GM18951 (cell line): ENCODE measurements at regions not wholly inside any gene's neighbourhood (a gene's known extent, or its start where the extent isn't known, plus 50 kb on each side); places are given as distances from the start of the nearest gene placed in this dataset.

ENCODE experiments used
- POLR2A ChIP-seq: IDR thresholded peaks from 4 replicates; pipeline ENCODE4 v1.6.1; 2011; ENCODE audit warnings: mild to moderate bottlenecking; ENCODE audit not compliant: insufficient read length, insufficient read depth; ENCODE audit errors: extremely low read depth
- in situ Hi-C: fragments of 300-500 bp; cut with MboI; formaldehyde crosslinking; loops from one replicate; pipeline ENCODE4 v1.12.0; 2022; ENCODE audit warnings: low sequenced_read_pairs, mixed read lengths, inconsistent platforms; ENCODE audit not compliant: unreplicated experiment

GRCh38 chr4:123916821-123917220 lies 520.2 kb downstream of the SPRY1 start:
- in situ Hi-C loops, result no loop called here
- no peak for TF ChIP-seq POLR2A

- in situ Hi-C loops, result no loop called here
These were observed 523.0 kb downstream of the SPRY1 start for GRCh38 chr4:123919576-123920098.

GRCh38 chr4:123921339-123921738 lies 524.7 kb downstream of the SPRY1 start:
- in situ Hi-C loops, result no loop called here
- TF ChIP-seq POLR2A, result no peak

More at GRCh38 chr4:123919576-123920098, 523.0 kb downstream of the SPRY1 start:
- TF ChIP-seq POLR2A, result no peak

- no peak for TF ChIP-seq POLR2A
- in situ Hi-C loops, result no loop called here
These were observed 526.3 kb downstream of the SPRY1 start for GRCh38 chr4:123922847-123923246.

GRCh38 chr4:123924536-123924935 lies 527.9 kb downstream of the SPRY1 start:
- no peak for TF ChIP-seq POLR2A
- in situ Hi-C loops, result no loop called here

GRCh38 chr4:123929565-123929964 lies 533.0 kb downstream of the SPRY1 start:
- no peak for TF ChIP-seq POLR2A
- in situ Hi-C loops, result no loop called here

- TF ChIP-seq POLR2A, result no peak
- in situ Hi-C loops, result no loop called here
These were observed 534.4 kb downstream of the SPRY1 start for GRCh38 chr4:123930996-123931395.

- TF ChIP-seq POLR2A, result no peak
- in situ Hi-C loops, result no loop called here
These were observed 537.5 kb downstream of the SPRY1 start for GRCh38 chr4:123934096-123934495.

- in situ Hi-C loops, result no loop called here
These were observed 540.0 kb downstream of the SPRY1 start for GRCh38 chr4:123936621-123937043.

GRCh38 chr4:123937581-123937980 lies 541.0 kb downstream of the SPRY1 start:
- no peak for TF ChIP-seq POLR2A
- in situ Hi-C loops, result no loop called here

More at GRCh38 chr4:123936621-123937043, 540.0 kb downstream of the SPRY1 start:
- no peak for TF ChIP-seq POLR2A

GRCh38 chr4:123939621-123940020 lies 543.0 kb downstream of the SPRY1 start:
- in situ Hi-C loops, result no loop called here
- no peak for TF ChIP-seq POLR2A

- in situ Hi-C loops, result no loop called here
These were observed 544.0 kb downstream of the SPRY1 start for GRCh38 chr4:123940604-123941003.

GRCh38 chr4:123941306-123941705 lies 544.7 kb downstream of the SPRY1 start:
- no peak for TF ChIP-seq POLR2A
- in situ Hi-C loops, result no loop called here

More at GRCh38 chr4:123940604-123941003, 544.0 kb downstream of the SPRY1 start:
- TF ChIP-seq POLR2A, result no peak

GRCh38 chr4:123943976-123944375 lies 547.4 kb downstream of the SPRY1 start:
- in situ Hi-C loops, result no loop called here
- no peak for TF ChIP-seq POLR2A

- TF ChIP-seq POLR2A, result no peak
- in situ Hi-C loops, result no loop called here
These were observed 548.7 kb downstream of the SPRY1 start for GRCh38 chr4:123945301-123945700.
